Neural progenitor cell (in vitro differentiated cells): ENCODE measurements at regions not wholly inside any gene's neighbourhood (a gene's known extent, or its start where the extent isn't known, plus 50 kb on each side); places are given as distances from the start of the nearest gene placed in this dataset.

Experiments used
- DNase-seq: peaks from one replicate; pipeline ENCODE4 v3.0.0-alpha.2; 2016; ENCODE audit warnings: low spot score
- H2AFZ ChIP-seq: fragments of 200-600 bp; sonication (generic); replicated peaks from 2 replicates; pipeline ENCODE4 v1.6.1; 2016; ENCODE audit warnings: antibody characterized with exemption
- H3F3A ChIP-seq: fragments of 200-600 bp; sonication (generic); 2 replicates; pipeline ENCODE4 v1.6.1; 2016; ENCODE audit warnings: antibody characterized with exemption, low read depth
- H3K27ac ChIP-seq: fragments of 200-600 bp; sonication (generic); 2 replicates; pipeline ENCODE4 v1.5.1; 2016; ENCODE audit warnings: mild to moderate bottlenecking
- H3K27me3 ChIP-seq: fragments of 200-600 bp; sonication (generic); 2 replicates; pipeline ENCODE4 v1.6.1; 2016; ENCODE audit warnings: mild to moderate bottlenecking, moderate library complexity
- H3K36me3 ChIP-seq: fragments of 200-600 bp; sonication (generic); 2 replicates; pipeline ENCODE4 v1.5.1; 2016
- H3K4me1 ChIP-seq: fragments of 200-600 bp; sonication (generic); 2 replicates; pipeline ENCODE4 v1.6.1; 2016; ENCODE audit warnings: mixed run types
- H3K4me2 ChIP-seq: fragments of 200-600 bp; sonication (generic); 2 replicates; pipeline ENCODE4 v1.6.1; 2016
- H3K4me3 ChIP-seq: fragments of 200-600 bp; sonication (generic); 2 replicates; pipeline ENCODE4 v1.5.1; 2016
- H3K79me2 ChIP-seq: fragments of 200-600 bp; sonication (generic); 2 replicates; pipeline ENCODE4 v1.6.1; 2016; ENCODE audit warnings: low read depth
- H3K9ac ChIP-seq: fragments of 200-600 bp; sonication (generic); 2 replicates; pipeline ENCODE4 v1.6.1; 2016
- H3K9me3 ChIP-seq: fragments of 200-600 bp; sonication (generic); 2 replicates; pipeline ENCODE4 v1.5.1; 2016; ENCODE audit warnings: low read depth
- H4K20me1 ChIP-seq: fragments of 200-600 bp; sonication (generic); 2 replicates; pipeline ENCODE4 v1.6.1; 2016; ENCODE audit warnings: low read depth
- H3K27ac Mint-ChIP-seq: 3 replicates; pipeline ENCODE4 v1.8.0; 2021; ENCODE audit warnings: mixed read lengths
- H3K27me3 Mint-ChIP-seq: 2 replicates; pipeline ENCODE4 v1.8.0; 2022; ENCODE audit warnings: low read depth, mild to moderate bottlenecking, inconsistent platforms, moderate library complexity, mixed read lengths; ENCODE audit not compliant: insufficient read depth
- H3K36me3 Mint-ChIP-seq: 3 replicates; pipeline ENCODE4 v1.8.0; 2021; ENCODE audit warnings: mixed read lengths
- H3K4me1 Mint-ChIP-seq: 3 replicates; pipeline ENCODE4 v1.8.0; 2021; ENCODE audit warnings: mixed read lengths
- H3K4me3 Mint-ChIP-seq: 3 replicates; pipeline ENCODE4 v1.8.0; 2021; ENCODE audit warnings: mild to moderate bottlenecking, moderate library complexity, mixed read lengths
- H3K9me3 Mint-ChIP-seq: 3 replicates; pipeline ENCODE4 v1.8.0; 2020; ENCODE audit warnings: mixed read lengths
- EZH2 ChIP-seq: fragments of 200-600 bp; sonication (generic); IDR thresholded peaks from 2 replicates; pipeline ENCODE4 v1.6.1; 2017; ENCODE audit warnings: antibody characterized with exemption, mild to moderate bottlenecking, moderate library complexity
- EZH2phosphoT487 ChIP-seq: fragments of 200-600 bp; sonication (generic); IDR thresholded peaks from 2 replicates; pipeline ENCODE4 v1.6.1; 2017; ENCODE audit warnings: antibody characterized with exemption
- TF ChIP-seq, protein P1 (sequence below): fragments of 200-600 bp; sonication (generic); IDR thresholded peaks from 2 replicates; pipeline ENCODE4 v1.5.1; 2017; ENCODE audit warnings: antibody characterized with exemption, mild to moderate bottlenecking

- no peak overlapping the region for H2AFZ ChIP-seq
- no peaks in the 10 kb centered on the region for H3K36me3 ChIP-seq
- H3K9me3 Mint-ChIP-seq = no peaks in the 10 kb centered on the region
- H3K9ac ChIP-seq = no peak overlapping the region
- no peaks in the 10 kb centered on the region for H3K79me2 ChIP-seq
- no peak overlapping the region for H3K4me3 ChIP-seq
- no peaks in the 10 kb centered on the region for H3K36me3 Mint-ChIP-seq
- H3F3A ChIP-seq = peaks cover 18% of the 10 kb centered on the region
- peaks cover 22% of the 10 kb centered on the region for H3K4me1 Mint-ChIP-seq
- H3K27ac Mint-ChIP-seq = no peak overlapping the region
- no peak overlapping the region for H3K4me2 ChIP-seq
- peaks cover 4% of the 10 kb centered on the region for H3K27me3 Mint-ChIP-seq
- no peak overlapping the region for H3K27ac ChIP-seq
- no peaks in the 10 kb centered on the region for H4K20me1 ChIP-seq
- H3K9me3 ChIP-seq = no peaks in the 10 kb centered on the region
- TF ChIP-seq EZH2 = no peak
- TF ChIP-seq, protein P1, sequence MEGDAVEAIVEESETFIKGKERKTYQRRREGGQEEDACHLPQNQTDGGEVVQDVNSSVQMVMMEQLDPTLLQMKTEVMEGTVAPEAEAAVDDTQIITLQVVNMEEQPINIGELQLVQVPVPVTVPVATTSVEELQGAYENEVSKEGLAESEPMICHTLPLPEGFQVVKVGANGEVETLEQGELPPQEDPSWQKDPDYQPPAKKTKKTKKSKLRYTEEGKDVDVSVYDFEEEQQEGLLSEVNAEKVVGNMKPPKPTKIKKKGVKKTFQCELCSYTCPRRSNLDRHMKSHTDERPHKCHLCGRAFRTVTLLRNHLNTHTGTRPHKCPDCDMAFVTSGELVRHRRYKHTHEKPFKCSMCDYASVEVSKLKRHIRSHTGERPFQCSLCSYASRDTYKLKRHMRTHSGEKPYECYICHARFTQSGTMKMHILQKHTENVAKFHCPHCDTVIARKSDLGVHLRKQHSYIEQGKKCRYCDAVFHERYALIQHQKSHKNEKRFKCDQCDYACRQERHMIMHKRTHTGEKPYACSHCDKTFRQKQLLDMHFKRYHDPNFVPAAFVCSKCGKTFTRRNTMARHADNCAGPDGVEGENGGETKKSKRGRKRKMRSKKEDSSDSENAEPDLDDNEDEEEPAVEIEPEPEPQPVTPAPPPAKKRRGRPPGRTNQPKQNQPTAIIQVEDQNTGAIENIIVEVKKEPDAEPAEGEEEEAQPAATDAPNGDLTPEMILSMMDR = no peak
- TF ChIP-seq EZH2phosphoT487 = no peak
- no peak overlapping the region for H3K4me3 Mint-ChIP-seq
- DNase-seq = no peak
- peaks cover 33% of the 10 kb centered on the region for H3K4me1 ChIP-seq
- H3K27me3 ChIP-seq = no peaks in the 10 kb centered on the region
Measured at GRCh38 chr2:175445281-175445680, 263.8 kb upstream of the ATP5MC3 start.

- H3K27me3 Mint-ChIP-seq = peaks cover 5% of the 10 kb centered on the region
- no peaks in the 10 kb centered on the region for H3K27me3 ChIP-seq
- peaks cover 26% of the 10 kb centered on the region for H3K4me1 ChIP-seq
- peak overlapping the region; percentile 52 for H3K4me2 ChIP-seq
- TF ChIP-seq EZH2 = no peak
- TF ChIP-seq, protein P1 = peak; percentile 7
- H3K79me2 ChIP-seq = no peaks in the 10 kb centered on the region
- H2AFZ ChIP-seq = no peak overlapping the region
- no peak overlapping the region for H3K4me3 ChIP-seq
- H3K4me1 Mint-ChIP-seq = peaks cover 25% of the 10 kb centered on the region
- H3K9ac ChIP-seq = no peak overlapping the region
- H3K27ac ChIP-seq = no peak overlapping the region
- DNase-seq = peak; percentile 39
- peak overlapping the region; percentile 59 for H3K27ac Mint-ChIP-seq
- H3K9me3 Mint-ChIP-seq = no peaks in the 10 kb centered on the region
- no peaks in the 10 kb centered on the region for H3K36me3 ChIP-seq
- H3K36me3 Mint-ChIP-seq = no peaks in the 10 kb centered on the region
- no peaks in the 10 kb centered on the region for H3K9me3 ChIP-seq
- no peak overlapping the region for H3K4me3 Mint-ChIP-seq
- no peaks in the 10 kb centered on the region for H4K20me1 ChIP-seq
- H3F3A ChIP-seq = peaks cover 18% of the 10 kb centered on the region
Measured at GRCh38 chr2:175442441-175442840, 260.9 kb upstream of the ATP5MC3 start.

DNA sequence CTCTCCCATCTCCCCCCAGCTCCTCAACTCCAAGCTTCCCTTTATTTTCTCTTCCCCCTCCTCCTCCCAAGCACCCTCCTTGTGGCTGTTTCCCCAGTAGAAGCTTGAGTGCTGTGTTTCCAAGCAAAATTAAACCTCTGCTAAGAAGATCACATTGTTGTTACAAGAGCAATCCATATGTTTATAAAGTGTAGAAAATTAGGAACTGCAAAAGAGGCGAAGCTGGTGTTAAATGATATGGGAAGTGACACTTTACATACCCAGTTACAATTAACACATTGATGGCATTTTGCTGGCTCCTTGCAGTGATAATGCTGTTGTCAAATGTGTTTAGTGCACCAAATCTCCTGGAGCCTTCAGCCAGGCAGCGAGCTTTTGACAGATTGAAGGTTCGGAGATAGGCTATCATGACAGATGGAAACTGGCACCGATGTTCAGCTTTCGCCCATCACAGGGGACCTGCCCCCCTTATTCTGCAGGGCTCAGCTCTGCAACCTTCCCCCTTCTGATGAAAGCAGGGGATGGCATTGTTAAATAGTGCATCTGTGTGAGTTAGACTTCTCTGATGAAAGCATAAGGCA, 259.8 kb upstream of the ATP5MC3 start:
- Mint-ChIP-seq H3K36me3 (no peaks in the 10 kb centered on the region), H3K9me3 (no peaks in the 10 kb centered on the region), H3K4me1 (peaks cover 25% of the 10 kb centered on the region), H3K27me3 (peaks cover 3% of the 10 kb centered on the region), H3K4me3 (no peak overlapping the region), H3K27ac (peak overlapping the region; percentile 16)
- Histone ChIP-seq H4K20me1 (no peaks in the 10 kb centered on the region), H3K4me2 (peak overlapping the region; percentile 52), H3K36me3 (no peaks in the 10 kb centered on the region), H2AFZ (peak overlapping the region; percentile 66), H3K27me3 (no peaks in the 10 kb centered on the region), H3K4me1 (peaks cover 26% of the 10 kb centered on the region), H3K27ac (no peak overlapping the region), H3K4me3 (no peak overlapping the region), H3K9me3 (no peaks in the 10 kb centered on the region), H3K9ac (no peak overlapping the region), H3F3A (peaks cover 18% of the 10 kb centered on the region), H3K79me2 (no peaks in the 10 kb centered on the region)
- peak; percentile 20 for DNase-seq
- TF ChIP-seq, protein P1 = no peak
- TF ChIP-seq EZH2phosphoT487 (no peak), EZH2 (no peak)
